KG1 (cell line): ENCODE measurements at regions not wholly inside any gene's neighbourhood (a gene's known extent, or its start where the extent isn't known, plus 50 kb on each side); places are given as distances from the start of the nearest gene placed in this dataset.

ENCODE experiments used
- DNase-seq: peaks from one replicate; lab custom pipeline; 2025; lab: John Stamatoyannopoulos, UW

DNA sequence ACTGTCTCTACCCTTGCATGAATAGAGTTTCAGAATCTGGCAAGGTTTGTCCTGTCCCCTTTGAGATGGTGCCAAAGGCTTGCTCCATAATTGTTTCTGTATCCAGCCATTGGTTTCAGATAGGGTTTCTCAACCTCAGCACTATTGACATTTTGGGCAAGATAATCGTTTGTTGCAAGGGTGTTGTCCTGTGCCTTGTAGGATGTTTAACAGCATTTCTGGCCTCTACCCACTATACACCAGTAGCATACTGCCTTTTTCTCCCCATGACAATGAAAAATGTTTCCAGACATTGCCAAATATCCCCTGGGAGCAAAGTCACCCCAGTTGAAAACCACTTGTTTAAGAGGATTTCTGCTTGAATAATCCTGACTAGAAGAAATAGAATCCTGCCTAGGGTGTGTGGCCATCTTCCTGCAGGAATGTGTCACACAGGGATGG, 126.8 kb downstream of the CDC42EP3 start:
- DNase-seq: no peak

DNA sequence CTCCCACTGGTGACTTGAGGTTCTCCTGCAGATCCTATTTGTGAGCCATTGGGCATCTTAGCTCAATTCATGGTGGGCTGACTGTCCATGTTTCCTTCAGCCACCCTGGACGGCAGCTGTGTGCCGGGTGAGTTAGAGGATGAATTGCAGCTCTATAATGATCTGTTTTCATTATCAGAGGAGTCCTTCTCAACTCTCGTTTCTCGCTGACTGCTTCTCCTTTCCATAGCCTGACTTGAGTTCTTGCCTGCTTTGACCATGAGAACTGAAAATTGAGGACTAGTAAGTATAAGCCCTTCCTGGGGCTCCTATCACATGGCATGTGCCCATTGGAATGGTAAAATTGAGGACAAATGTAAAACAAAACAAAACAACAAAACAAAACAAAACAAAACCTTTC, 121.8 kb downstream of the CDC42EP3 start:
- DNase-seq: no peak

DNA sequence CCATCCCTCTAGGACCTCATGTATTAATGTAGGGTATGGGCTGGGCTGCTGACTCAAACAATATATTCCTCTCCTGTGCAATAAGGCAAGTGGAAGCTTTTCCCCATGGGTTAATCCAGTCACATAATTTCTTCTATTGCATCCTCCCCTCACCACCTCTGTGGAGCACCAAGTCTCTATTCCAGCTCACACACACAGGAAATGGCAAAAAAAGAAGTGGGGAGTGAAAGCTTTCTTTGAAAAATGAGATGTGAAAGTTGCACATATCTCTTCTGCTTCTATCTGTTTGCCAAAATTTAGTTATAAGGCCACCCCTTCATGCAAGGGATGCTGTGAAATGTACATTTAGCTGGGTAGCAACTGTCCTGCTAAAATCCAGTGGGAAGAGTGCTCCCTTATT, 121.3 kb downstream of the CDC42EP3 start:
- no peak for DNase-seq

DNA sequence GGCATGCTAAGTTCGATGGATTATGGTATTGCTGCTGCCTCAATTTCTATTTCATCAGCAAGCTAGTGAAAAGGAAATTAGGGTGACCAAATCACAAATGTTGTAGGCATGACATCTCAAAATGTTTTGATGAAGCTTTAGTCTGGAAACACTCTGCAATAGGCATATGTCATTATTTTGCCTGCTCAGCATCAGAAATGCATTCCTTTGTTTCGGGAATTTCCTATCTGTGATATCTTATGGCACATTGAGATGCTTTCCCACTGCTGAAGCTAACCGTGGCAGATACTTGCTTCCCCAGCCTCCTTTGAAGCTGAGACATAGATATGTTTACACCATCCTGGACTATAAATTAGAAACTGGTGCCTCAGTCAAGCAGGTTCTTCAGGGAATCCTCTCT, 119.7 kb downstream of the CDC42EP3 start:
- DNase-seq: no peak

DNA sequence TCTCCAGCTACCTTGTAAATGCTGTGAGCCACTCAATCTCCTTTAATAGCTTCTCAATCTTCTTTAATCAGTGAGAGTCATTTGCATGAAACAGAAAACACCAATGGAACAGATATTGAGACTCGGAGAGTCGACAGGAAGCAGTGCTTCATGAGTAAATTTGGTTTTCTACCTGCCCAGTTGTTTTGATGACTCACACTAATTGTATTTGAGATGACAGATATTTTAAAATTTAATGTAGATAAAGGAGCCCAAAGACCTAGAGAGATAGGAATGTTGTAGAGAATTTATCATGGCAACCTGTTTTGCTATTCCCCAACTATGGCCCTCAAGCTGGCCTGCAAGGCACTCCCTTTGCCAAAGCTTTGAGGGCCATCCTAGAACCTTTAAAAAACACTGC, 119.1 kb downstream of the CDC42EP3 start:
- DNase-seq: no peak

DNA sequence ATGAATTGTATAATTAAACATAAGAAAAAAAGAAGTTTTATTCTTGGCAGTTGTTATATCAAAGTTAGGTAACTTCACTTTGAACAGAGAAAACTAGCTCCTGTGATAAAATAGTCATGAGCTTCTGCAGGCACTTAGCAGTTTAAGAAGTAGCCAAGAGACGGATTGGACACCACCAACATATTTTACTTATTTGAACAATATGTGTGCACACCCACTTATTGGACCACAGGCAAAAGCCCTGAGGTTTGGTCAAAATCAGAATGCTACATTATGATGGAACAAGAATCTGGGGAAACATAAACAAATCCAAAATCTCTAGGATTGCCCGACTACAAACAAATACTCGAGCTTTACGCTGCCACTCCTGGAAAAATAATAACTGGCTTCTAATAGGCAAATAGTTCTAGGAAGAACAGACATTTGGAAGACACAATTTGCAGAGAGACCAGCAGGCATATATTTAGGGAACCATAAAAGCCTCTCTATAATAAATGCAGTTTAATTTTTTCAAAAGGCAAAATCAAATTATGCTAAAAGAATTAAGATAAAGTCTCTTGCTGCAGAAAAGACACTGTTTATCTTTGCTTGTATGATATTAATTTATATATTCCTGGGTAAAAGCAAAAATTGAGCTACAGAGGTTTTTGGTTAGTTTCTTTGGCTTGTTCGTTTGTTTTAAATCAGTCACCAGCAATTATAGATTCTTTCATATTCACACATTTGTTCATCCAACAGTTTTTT, 117.9 kb downstream of the CDC42EP3 start:
- DNase-seq: no peak

DNA sequence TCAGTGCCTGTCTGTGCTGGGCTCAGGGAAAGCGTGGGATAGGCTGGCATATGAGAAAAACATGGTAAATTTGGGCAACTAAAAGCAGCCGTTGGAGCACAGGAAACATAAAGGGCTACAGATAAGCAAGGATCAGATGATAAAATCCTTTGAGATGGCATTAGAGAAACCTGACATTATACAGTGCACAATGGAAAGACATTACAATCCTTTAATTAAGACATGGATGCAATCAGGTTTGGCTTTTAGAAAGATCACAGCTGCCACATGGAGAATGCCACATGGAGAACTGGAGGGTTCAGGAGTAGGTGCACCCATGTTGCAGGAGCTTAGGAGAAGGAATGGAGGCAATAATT, 117.3 kb downstream of the CDC42EP3 start:
- DNase-seq: no peak

DNA sequence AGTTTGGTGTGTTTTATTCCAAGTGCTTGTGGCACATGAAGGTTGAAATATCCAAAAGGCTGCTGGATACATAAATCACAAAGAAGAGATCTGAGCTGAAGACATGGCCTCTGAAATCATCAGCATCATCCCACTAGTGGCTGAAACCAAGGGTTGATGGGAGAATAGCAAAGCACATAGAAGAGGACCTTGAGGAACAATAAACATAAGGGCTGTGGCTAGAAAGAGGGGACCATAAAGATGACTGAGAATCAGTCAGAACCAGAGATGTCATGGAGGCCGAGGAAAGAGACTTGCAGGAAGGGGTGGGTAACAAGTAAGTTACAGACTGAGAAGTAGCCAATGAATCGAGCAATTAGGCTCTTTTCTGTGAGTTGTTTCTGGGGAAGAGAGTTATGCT, 116.8 kb downstream of the CDC42EP3 start:
- DNase-seq: no peak

DNA sequence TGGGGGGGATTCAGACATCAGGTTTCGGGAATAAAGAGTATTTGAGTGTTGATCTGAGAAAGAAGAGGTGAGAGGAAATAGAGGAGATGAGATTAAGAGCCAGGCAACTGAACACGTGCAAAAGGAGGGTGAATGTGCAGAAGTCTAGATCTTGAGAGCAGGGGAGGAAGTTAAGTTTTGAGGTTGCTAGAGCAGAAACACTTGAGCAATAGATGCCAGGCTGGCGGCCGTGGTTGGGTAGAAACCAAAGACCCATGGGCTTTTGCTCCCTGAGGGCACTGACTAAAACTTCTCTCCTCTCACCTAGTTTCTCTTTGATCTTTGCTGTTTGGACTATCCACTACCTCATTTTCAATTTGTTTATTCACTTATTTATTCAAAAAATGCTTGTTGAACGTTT, 116.0 kb downstream of the CDC42EP3 start:
- DNase-seq: peak; percentile 43

DNA sequence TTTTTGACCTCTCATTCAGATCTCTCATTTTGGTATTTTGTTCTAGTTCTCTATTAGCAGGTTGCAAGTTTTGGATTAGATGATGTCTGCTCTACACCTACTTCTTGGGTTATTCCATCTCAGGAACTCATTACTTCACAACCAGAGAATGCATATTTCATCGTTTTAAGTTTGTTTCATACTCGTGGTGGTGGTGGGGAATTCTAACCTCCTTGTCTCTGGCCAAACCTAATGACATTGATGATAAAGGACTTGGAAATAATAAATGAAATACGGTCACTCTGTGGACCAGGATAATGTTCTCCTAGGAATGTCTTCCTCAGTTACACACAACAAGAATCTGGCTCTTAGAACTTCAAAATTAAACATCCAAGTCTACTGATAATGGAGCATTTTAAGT, 115.2 kb downstream of the CDC42EP3 start:
- DNase-seq: no peak

DNA sequence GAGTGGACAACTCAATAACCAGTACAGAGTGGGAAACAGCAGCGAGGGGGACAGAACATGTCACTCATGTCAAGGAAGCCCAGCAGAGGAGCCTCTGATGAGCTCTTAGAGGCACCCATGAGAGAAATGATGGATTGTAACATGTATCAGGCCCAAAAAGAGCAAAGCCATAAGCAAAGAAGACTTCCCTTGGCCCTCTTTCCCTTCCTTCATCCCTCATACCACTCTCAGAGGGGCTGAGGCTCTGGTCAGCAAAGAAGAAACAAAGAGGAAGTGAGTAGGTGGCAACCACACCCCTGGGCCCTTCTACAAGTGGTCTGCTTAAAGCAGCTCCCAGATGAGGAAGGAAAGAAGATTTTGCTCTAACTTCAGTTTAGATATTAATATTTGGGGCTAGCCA, 112.8 kb downstream of the CDC42EP3 start:
- DNase-seq: peak; percentile 25

DNA sequence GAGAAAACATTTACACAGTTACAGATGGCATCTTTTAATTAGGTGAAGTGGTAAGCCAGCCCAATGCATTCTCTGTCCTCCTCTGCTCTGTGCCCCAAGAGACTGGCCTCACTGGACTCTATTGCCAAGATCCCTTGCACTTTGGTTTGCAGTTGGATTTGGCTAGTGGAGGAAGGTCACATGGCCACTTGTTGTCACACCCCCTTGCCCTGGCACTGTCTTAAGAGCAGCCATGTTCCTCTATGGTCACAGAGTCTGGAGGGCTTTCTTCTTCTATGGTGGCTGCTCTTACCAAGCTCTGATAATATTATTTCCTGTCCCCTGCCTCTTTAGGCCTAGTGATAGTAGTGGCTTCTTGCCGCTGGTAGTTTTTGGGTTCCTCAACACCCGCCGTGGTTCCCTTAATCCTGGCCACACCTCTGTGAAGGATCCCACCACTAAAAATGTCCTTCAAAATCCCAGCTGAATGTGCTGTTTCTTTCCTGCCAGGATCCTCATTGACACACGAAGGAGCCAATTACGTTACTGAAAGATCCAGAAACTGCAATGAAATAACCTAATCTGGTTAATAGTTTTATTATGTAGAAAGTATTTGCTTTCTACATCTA, 111.1 kb downstream of the CDC42EP3 start:
- no peak for DNase-seq

DNA sequence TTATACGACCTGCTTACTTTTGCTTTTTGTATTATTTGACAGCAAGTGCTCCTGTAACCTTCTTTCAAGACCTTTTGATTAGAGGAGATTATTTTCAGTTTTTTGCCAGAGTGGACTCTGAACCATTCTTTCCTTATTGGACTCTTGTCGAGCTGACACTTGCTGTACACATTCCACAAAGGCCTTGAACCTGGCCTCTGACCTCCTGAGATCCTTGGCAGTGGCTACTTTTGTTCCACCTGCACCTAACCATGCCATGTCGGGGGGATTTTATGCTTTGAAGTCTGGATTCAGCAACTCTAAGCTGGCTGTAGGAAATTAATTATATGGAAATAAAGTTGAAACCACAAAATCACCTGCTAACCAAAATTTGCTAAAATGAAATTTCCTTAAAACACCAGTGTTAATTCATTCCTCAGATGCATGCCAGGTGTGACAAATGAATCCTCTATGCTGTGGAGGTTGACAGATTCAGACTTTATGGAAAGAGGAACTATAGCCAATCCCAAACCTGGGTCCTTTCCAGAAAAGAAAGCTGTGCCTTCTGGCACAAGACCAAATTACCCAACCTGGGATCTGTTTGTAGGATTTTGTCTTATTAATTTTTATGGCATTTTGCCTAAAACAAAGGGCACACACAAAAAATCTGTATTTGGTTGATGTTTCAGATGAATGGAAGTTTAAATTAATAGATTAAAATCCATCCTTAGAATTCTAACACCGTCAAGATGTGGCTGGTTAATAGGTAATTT, 110.4 kb downstream of the CDC42EP3 start:
- no peak for DNase-seq

DNA sequence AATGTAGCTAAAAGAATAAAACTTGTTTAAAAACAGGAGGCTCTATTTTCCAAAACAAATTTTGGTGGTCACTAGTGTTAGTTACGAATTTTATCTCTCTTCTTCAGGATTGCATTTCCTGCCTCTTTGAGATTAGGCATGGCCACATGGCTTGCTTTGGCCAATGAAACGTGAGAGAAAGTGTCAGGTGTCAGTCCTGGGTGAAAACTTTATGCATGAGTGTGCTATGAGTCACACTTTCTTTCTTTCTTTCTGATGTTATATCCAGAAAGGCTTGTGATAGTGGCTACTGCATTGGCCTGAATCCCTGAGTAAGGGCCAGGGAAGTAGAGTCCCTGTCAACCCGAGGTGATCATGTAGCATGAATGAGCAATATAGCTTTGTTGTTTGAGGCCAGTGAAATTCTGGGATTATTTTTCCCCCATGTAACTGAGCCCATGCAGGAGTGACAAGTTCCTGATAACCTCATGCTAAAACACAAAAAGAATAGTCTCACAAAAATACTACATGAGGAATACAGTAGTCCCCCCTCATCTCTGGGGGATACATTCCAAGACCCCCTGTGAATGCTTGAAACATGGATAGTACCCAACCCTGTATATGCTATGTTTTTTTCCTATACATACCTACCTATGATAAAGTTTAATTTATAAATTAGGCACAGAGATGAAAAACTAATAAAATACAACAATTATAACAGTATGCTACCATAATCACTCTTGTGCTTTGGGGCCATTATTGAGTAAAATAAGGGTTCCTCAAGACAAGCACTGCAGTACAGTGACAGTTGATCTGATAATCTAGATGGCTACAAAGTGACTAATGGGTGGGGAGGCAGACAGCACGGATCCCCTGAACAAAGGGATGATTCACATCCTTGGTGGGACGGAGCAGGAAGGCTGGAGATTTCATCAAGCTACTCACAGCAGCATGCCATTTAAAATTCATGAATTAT, 109.5 kb downstream of the CDC42EP3 start:
- DNase-seq: no peak

DNA sequence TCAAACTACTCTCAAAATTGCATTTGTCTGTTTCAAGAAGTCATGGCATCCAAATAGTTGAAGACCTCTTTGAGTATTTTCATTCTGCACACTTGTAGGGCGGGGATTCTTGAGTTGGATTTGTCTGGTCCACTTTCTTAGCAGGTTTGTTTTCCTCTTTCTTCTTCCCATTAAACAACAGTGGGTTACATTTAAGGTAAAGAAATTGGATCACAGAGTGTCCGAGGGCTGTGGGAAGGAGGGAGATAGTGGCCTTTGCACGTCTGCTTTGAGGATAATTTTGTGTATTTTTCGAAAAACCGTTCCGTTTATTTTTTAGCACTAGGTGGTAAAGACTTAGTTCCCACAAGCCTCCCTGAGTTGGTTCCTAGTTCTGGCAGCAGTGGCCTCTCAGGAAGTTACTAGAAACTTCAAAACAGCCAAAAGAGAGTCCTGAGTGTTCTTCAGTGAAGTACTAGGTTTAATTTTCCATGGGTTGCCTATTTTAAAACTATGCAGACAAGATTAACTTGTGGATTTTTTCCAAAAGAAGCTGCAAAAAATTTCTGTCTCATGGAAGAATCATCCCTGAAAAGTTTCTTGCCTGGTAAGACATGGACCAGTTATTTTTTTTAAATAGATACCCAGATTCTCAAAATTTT, 107.9 kb downstream of the CDC42EP3 start:
- DNase-seq: no peak

DNA sequence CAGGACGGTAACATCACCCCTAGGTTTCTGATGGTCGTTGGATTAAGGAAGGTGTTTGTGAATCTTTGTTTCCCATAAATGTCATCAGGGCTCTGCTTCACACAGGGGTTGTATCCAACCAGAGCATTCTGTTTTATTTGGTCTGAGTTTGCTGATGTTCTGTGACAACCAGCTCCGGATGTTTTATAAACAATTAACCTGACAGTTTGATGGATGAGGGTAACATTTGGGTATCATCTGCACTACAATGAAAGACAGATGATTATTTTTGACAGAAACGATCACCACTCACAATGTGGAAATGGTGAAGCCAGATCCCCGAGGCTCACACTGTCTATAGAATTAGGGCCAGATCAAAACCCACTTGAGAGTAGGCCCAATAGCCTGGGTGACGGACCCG, 107.1 kb downstream of the CDC42EP3 start:
- no peak for DNase-seq

DNA sequence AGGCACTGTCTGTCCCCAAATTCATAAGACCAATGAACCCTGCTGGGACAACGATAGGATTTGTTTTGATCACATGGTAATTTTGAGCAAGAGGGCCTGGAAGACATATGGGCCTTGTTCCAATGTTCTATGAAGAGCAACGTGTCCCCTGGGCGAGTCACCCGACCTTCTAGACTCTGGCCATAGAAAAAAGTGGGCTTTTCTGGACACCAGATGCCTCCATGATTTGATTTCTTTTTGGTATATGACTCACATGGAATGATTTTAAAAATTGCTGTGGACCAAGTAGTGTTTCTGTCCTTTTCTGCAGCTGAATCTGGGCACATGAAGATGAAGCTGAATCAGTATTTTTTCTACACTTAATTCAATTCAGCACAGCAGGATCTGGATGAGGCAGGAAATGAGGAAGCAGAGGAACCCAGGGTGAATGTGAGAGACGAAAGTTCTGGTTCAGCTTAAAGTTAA, 104.9 kb downstream of the CDC42EP3 start:
- DNase-seq: no peak

DNA sequence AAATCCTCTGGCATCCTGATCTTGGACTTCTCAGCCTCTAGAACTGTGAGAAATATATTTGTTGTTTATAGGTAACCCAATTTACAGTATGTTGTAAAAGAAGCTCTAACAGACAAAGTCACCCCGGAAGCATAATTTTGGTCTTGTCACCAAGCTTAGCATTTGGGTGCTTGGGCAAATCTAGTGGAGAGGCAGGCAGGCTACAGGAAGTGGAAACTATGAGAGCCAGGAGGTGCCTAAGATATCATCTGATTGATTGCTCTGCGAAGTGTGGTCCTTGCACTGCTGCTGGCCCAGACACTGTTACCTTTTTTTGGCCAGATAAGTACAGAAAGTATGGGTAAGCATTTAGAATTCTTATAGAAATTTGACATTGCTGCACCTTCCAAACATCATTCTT, 102.9 kb downstream of the CDC42EP3 start:
- DNase-seq: no peak

DNA sequence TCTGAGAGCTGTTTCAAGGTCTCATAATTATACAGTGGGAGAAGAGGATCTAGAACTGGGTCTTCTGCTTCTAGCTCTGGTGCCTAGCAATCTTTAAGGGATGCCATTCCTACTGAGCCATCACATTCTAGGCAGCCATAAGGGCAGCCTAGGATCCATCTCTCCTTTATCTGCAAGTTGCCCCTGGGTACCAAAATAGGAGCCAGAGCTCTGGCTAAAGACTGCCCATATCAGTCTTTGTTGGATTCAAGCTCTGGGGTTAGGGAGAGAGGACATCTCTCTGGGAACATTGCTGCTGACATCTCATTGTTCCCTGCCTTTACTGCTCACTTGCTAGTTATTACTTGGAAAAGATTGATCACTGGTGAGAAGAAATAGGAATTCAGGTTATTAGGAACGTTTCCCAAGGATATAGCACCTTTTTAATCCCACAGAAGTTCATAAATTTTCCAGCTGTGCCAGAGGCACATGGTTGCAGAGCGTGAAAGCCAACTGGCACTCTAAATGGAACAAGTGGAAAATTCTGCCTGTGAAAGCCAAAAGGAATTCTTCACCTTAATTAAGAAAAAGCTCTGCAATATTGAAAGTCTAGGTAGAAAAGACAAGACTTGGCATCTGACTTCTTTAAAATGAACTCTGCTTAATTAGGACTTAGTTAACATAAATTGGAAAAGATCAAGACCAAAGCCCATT, 102.2 kb downstream of the CDC42EP3 start:
- no peak for DNase-seq

DNA sequence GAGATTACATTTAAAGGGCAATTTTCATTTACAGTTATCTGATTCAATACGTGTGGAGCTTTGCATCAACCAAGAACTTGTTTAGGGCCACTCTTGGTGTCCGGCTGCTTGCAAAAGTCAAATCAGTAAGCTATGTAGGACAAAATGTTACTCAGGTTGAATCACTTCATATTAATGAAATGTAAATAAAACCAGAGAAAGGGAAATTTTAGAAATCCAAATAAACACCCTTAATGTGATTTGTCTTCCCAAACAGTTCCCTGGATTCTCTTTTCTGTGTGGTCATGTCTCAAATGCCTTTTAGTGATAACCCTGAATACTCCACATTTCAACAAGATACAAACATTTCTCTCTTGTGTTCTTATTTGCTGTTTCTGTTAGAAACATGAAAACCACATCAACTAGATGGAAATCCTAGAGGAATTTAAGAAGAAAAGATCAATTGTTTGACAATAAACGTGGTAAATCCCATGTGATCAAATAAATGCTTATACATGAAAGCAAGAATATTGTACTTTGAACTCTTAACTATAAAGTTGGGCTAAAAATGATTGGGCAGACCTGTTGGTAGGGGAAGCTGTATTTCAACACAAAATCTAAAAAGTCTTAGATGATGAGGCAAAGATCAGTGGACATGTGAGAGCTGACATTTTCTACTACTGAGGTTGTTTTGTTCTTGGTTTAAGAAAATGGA, 101.3 kb downstream of the CDC42EP3 start:
- no peak for DNase-seq
